Osteocyte (in vitro differentiated cells): ENCODE measurements at regions not wholly inside any gene's neighbourhood (a gene's known extent, or its start where the extent isn't known, plus 50 kb on each side); places are given as distances from the start of the nearest gene placed in this dataset.

Experiments
- DNase-seq: peaks from one replicate; pipeline ENCODE4 v3.0.0; 2021; ENCODE audit warnings: mixed read lengths; ENCODE audit not compliant: unreplicated experiment; ENCODE audit errors: extremely low spot score
- H3K27ac Mint-ChIP-seq: one replicate; pipeline ENCODE4 v1.8.0; 2021; ENCODE audit warnings: mild to moderate bottlenecking, mixed read lengths; ENCODE audit not compliant: unreplicated experiment
- H3K27me3 Mint-ChIP-seq: one replicate; pipeline ENCODE4 v1.8.0; 2021; ENCODE audit warnings: mixed read lengths; ENCODE audit not compliant: unreplicated experiment
- H3K36me3 Mint-ChIP-seq: one replicate; pipeline ENCODE4 v1.8.0; 2021; ENCODE audit warnings: mixed read lengths; ENCODE audit not compliant: unreplicated experiment
- H3K4me1 Mint-ChIP-seq: one replicate; pipeline ENCODE4 v1.8.0; 2021; ENCODE audit warnings: mixed read lengths; ENCODE audit not compliant: unreplicated experiment
- H3K4me3 Mint-ChIP-seq: one replicate; pipeline ENCODE4 v1.8.0; 2021; ENCODE audit warnings: mild to moderate bottlenecking, moderate library complexity, mixed read lengths; ENCODE audit not compliant: unreplicated experiment
- H3K9me3 Mint-ChIP-seq: one replicate; pipeline ENCODE4 v1.8.0; 2021; ENCODE audit warnings: mixed read lengths; ENCODE audit not compliant: unreplicated experiment
- TF ChIP-seq, protein P1 (sequence below): fragments of 200-600 bp; sonication (generic); IDR thresholded peaks from 2 replicates; pipeline ENCODE4 v1.5.0; 2021; ENCODE audit warnings: antibody characterized with exemption, mild to moderate bottlenecking, moderate library complexity

DNA sequence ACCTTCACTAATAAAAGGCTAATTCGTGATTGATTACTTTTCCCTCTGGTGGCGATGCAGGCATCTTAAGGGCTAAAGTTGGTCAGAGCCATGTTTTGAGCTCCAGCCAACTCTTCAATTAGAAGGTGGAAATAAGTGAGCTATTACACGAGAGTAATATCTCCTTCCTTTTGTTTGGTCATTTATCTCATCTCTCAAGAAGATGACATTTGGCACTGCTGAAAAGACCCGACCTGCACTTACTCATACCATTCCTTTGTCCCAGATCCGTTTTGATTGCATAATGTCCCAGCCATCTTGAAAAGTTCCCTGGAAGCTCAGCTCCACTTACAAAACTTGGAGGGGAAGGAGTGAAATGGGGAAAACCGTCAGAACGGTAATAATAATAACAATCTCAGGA lies 316.2 kb downstream of the VRK1 start:
- Mint-ChIP-seq H3K27me3 (no peaks in the 10 kb centered on the region), H3K9me3 (peaks cover 29% of the 10 kb centered on the region), H3K4me1 (no peaks in the 10 kb centered on the region), H3K36me3 (no peaks in the 10 kb centered on the region), H3K27ac (no peak overlapping the region), H3K4me3 (no peak overlapping the region)
- TF ChIP-seq, protein P1, sequence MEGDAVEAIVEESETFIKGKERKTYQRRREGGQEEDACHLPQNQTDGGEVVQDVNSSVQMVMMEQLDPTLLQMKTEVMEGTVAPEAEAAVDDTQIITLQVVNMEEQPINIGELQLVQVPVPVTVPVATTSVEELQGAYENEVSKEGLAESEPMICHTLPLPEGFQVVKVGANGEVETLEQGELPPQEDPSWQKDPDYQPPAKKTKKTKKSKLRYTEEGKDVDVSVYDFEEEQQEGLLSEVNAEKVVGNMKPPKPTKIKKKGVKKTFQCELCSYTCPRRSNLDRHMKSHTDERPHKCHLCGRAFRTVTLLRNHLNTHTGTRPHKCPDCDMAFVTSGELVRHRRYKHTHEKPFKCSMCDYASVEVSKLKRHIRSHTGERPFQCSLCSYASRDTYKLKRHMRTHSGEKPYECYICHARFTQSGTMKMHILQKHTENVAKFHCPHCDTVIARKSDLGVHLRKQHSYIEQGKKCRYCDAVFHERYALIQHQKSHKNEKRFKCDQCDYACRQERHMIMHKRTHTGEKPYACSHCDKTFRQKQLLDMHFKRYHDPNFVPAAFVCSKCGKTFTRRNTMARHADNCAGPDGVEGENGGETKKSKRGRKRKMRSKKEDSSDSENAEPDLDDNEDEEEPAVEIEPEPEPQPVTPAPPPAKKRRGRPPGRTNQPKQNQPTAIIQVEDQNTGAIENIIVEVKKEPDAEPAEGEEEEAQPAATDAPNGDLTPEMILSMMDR = no peak
- no peak for DNase-seq

- no peak for DNase-seq
- Mint-ChIP-seq H3K27me3 (no peaks in the 10 kb centered on the region), H3K36me3 (no peaks in the 10 kb centered on the region), H3K27ac (no peak overlapping the region), H3K9me3 (peaks cover 35% of the 10 kb centered on the region), H3K4me1 (no peaks in the 10 kb centered on the region), H3K4me3 (no peak overlapping the region)
- TF ChIP-seq, protein P1 = no peak
These were observed 319.4 kb downstream of the VRK1 start for GRCh38 chr14:97116546-97116945.

GRCh38 chr14:97117693-97118092 lies 320.5 kb downstream of the VRK1 start:
- Mint-ChIP-seq H3K36me3 (no peaks in the 10 kb centered on the region), H3K4me1 (no peaks in the 10 kb centered on the region), H3K9me3 (peaks cover 41% of the 10 kb centered on the region), H3K27me3 (no peaks in the 10 kb centered on the region), H3K4me3 (no peak overlapping the region), H3K27ac (no peak overlapping the region)
- TF ChIP-seq, protein P1 = no peak
- no peak for DNase-seq

DNA sequence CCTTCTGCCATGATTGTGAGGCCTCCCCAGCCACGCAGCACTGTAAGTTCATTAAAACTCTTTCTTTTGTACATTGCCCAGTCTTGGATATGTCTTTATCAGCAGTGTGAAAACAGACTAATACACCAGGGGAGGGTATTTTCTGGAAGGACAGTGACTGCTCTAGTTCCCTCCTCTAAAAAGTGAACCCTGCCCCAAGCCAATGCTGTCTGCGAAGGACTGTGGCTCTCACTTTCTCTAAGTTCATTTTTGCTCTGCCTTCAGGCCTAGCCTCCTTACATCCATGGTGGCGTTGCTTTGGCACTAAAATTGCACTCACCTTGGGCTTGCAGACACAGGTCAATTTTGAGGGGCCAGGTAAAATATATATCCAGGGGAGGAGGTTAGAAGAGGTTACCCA lies 323.0 kb downstream of the VRK1 start:
- Mint-ChIP-seq H3K36me3 (no peaks in the 10 kb centered on the region), H3K27ac (no peak overlapping the region), H3K4me3 (no peak overlapping the region), H3K9me3 (peaks cover 42% of the 10 kb centered on the region), H3K4me1 (no peaks in the 10 kb centered on the region), H3K27me3 (no peaks in the 10 kb centered on the region)
- no peak for DNase-seq
- TF ChIP-seq, protein P1 = no peak

DNA sequence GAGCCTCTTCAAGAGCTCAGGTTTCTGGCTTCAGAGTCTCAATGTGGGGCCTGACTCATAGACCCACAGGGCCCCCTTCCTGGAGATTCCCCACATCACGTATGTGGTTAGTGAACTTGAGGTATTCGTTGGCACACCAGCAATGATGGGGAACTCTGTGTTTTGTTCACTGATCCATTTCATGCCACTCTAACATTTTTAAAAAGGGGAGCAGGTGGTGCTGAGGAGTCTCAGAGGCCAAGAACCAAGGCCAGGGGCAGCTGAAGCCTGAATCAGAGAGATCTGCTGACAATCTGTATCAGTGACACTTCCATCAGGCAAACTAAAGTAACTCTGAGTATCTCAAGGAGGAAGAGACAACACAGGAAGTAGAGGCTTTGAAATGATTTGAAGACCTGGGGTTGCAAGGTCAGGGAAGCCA lies 323.4 kb downstream of the VRK1 start:
- Mint-ChIP-seq H3K4me3 (no peak overlapping the region), H3K9me3 (peaks cover 44% of the 10 kb centered on the region), H3K27ac (no peak overlapping the region), H3K36me3 (no peaks in the 10 kb centered on the region), H3K27me3 (no peaks in the 10 kb centered on the region), H3K4me1 (no peaks in the 10 kb centered on the region)
- DNase-seq = no peak
- TF ChIP-seq, protein P1 = no peak
